HepG2 (cell line): ENCODE measurements at regions not wholly inside any gene's neighbourhood (a gene's known extent, or its start where the extent isn't known, plus 50 kb on each side); places are given as distances from the start of the nearest gene placed in this dataset.

Experiments
- THAP11 ChIP-seq: IDR thresholded peaks from 2 replicates; pipeline ENCODE4 v1.6.1; 2016; ENCODE audit warnings: missing biosample characterization, missing genetic modification reagents
- ZNF510 ChIP-seq: sonication (generic); formaldehyde crosslinking; IDR thresholded peaks from 2 replicates; pipeline ENCODE4 v1.4.0; 2020; ENCODE audit warnings: low read depth, mild to moderate bottlenecking, missing genetic modification reagents
- ZNF678 ChIP-seq: sonication (generic); formaldehyde crosslinking; IDR thresholded peaks from 2 replicates; pipeline ENCODE4 v1.4.0; 2020; ENCODE audit warnings: mild to moderate bottlenecking, missing genetic modification reagents

- TF ChIP-seq ZNF510 (CRISPR knock-in tag) (no peak), ZNF678 (no peak), THAP11 (CRISPR knock-in tag) (no peak)
These were observed 499.0 kb downstream of the NUP35 start for GRCh38 chr2:183623227-183623626.
